Fibroblast of lung (primary cell): ENCODE measurements at regions not wholly inside any gene's neighbourhood (a gene's known extent, or its start where the extent isn't known, plus 50 kb on each side); places are given as distances from the start of the nearest gene placed in this dataset.
A peak's percentile ranks its signal among the peaks of the same experiment; 100 is the strongest.

Experiments used
- DNase-seq, 2 donors: peaks; one replicate each; pipeline versions ENCODE4 v3.0.0 to v3.0.0-alpha.2; 2010; ENCODE audit warnings: low read depth in 2 of 2
- H2AFZ ChIP-seq: 2 replicates; pipeline ENCODE4 v1.5.1; 2012; ENCODE audit warnings: low read length, control low read depth, inconsistent platforms
- H3K27ac ChIP-seq: 2 replicates; pipeline ENCODE4 v1.5.1; 2011; ENCODE audit warnings: low read length, control low read depth; ENCODE audit not compliant: insufficient read depth
- H3K27me3 ChIP-seq: 2 replicates; pipeline ENCODE4 v1.5.1; 2011; ENCODE audit warnings: mild to moderate bottlenecking, low read length; ENCODE audit not compliant: control insufficient read depth, insufficient read depth
- H3K36me3 ChIP-seq: 2 replicates; pipeline ENCODE4 v1.5.1; 2011; ENCODE audit warnings: low read length; ENCODE audit not compliant: control insufficient read depth, insufficient read depth
- H3K4me1 ChIP-seq: 2 replicates; pipeline ENCODE4 v1.5.1; 2011; ENCODE audit warnings: low read length; ENCODE audit not compliant: control insufficient read depth, insufficient read depth; ENCODE audit errors: extremely low read depth
- H3K4me2 ChIP-seq: 2 replicates; pipeline ENCODE4 v1.5.1; 2011; ENCODE audit warnings: low read length, control low read depth; ENCODE audit not compliant: insufficient read depth; ENCODE audit errors: extremely low read depth
- H3K4me3 ChIP-seq, 4 experiments: fragments of 200-600 bp in 1 of 4; sonication (generic) in 1 of 4; replicated peaks in 1 of 4; 2 replicates each; pipeline ENCODE4 v1.5.1; 2011 to 2016; ENCODE audit warnings: low read length in 4 of 4, low read depth in 3 of 4, mild to moderate bottlenecking in 3 of 4, control low read depth in 2 of 4, inconsistent platforms in 1 of 4, mixed read lengths in 1 of 4; ENCODE audit not compliant: insufficient read depth in 1 of 4; ENCODE audit errors: control extremely low read depth in 1 of 4
- H3K79me2 ChIP-seq: 2 replicates; pipeline ENCODE4 v1.5.1; 2012; ENCODE audit warnings: mild to moderate bottlenecking, low read length, inconsistent platforms; ENCODE audit not compliant: control insufficient read depth, insufficient read depth
- H3K9ac ChIP-seq: 2 replicates; pipeline ENCODE4 v1.5.1; 2011; ENCODE audit warnings: mild to moderate bottlenecking, low read length, control low read depth; ENCODE audit not compliant: insufficient read depth
- H3K9me3 ChIP-seq: 2 replicates; pipeline ENCODE4 v1.5.1; 2012; ENCODE audit warnings: low read depth, low read length; ENCODE audit not compliant: control insufficient read depth, insufficient read depth
- H4K20me1 ChIP-seq: 2 replicates; pipeline ENCODE4 v1.5.1; 2011; ENCODE audit warnings: low read length; ENCODE audit not compliant: control insufficient read depth, insufficient read depth; ENCODE audit errors: extremely low read depth
- CTCF ChIP-seq, 2 donors: IDR thresholded peaks in 1 of 2; conservative IDR thresholded peaks in 1 of 2; 1 replicate in 1 of 2; 2 replicates in 1 of 2; pipeline ENCODE4 v1.5.1; 2011 to 2012; ENCODE audit warnings: low read length in 2 of 2, control low read depth in 1 of 2, inconsistent platforms in 1 of 2, low read depth in 1 of 2, mild to moderate bottlenecking in 1 of 2
- EZH2 ChIP-seq: IDR thresholded peaks from 2 replicates; pipeline ENCODE4 v1.5.1; 2012; ENCODE audit warnings: low read length, control low read depth, mild to moderate bottlenecking; ENCODE audit errors: missing control alignments

- Histone ChIP-seq H3K9ac (no peak overlapping the region), H3K27me3 (no peaks in the 10 kb centered on the region), H3K4me2 (no peak overlapping the region), H3K36me3 (no peaks in the 10 kb centered on the region), H4K20me1 (no peaks in the 10 kb centered on the region), H3K4me3 (no peak overlapping the region), H3K4me1 (no peaks in the 10 kb centered on the region), H3K9me3 (no peaks in the 10 kb centered on the region), H3K27ac (no peak overlapping the region), H2AFZ (no peak overlapping the region), H3K79me2 (no peaks in the 10 kb centered on the region)
- peak in 1 of 2 donors; percentile 46 for DNase-seq
- TF ChIP-seq EZH2 (no peak), CTCF (conservative IDR thresholded peaks at IDR 0.05 in 1 of 2, IDR thresholded peaks at IDR 0.05 in 1 of 2; ENCODE audit: low read depth in 1 of 2, low read length in 2 of 2) (no peak)
Measured at GRCh38 chr12:92221656-92222315, 76.1 kb upstream of the BTG1 start.

- Histone ChIP-seq H3K4me2 (no peak overlapping the region), H3K79me2 (no peaks in the 10 kb centered on the region), H4K20me1 (no peaks in the 10 kb centered on the region), H3K9me3 (no peaks in the 10 kb centered on the region), H3K9ac (no peak overlapping the region), H3K27ac (no peak overlapping the region), H3K27me3 (no peaks in the 10 kb centered on the region), H3K4me1 (no peaks in the 10 kb centered on the region), H3K4me3 (no peak overlapping the region), H3K36me3 (no peaks in the 10 kb centered on the region), H2AFZ (no peak overlapping the region)
- no peak for TF ChIP-seq EZH2
- DNase-seq: no peak
Measured at GRCh38 chr12:92218394-92219077, 72.9 kb upstream of the BTG1 start.

GRCh38 chr12:92216092-92216491, 70.4 kb upstream of the BTG1 start:
- Histone ChIP-seq H3K36me3 (no peaks in the 10 kb centered on the region), H3K27ac (no peak overlapping the region), H4K20me1 (no peaks in the 10 kb centered on the region), H3K9ac (no peak overlapping the region), H3K9me3 (no peaks in the 10 kb centered on the region), H3K79me2 (no peaks in the 10 kb centered on the region), H3K4me3 (no peak overlapping the region), H3K4me2 (no peak overlapping the region), H3K4me1 (no peaks in the 10 kb centered on the region), H2AFZ (no peak overlapping the region), H3K27me3 (no peaks in the 10 kb centered on the region)
- DNase-seq: peak in 1 of 2 donors; percentile 20
- TF ChIP-seq CTCF (conservative IDR thresholded peaks at IDR 0.05 in 1 of 2, IDR thresholded peaks at IDR 0.05 in 1 of 2; ENCODE audit: low read depth in 1 of 2, low read length in 2 of 2) (no peak), EZH2 (no peak)
